Occipital lobe (tissue), 1 donor: ENCODE measurements at regions not wholly inside any gene's neighbourhood (a gene's known extent, or its start where the extent isn't known, plus 50 kb on each side); places are given as distances from the start of the nearest gene placed in this dataset.

Experiments
- DNase-seq: peaks from one replicate; lab custom pipeline; 2025; lab: John Stamatoyannopoulos, UW

- no peak for DNase-seq
Measured at GRCh38 chr10:4533621-4534020, 292.4 kb upstream of the AKR1E2 start.

- DNase-seq, result no peak
Measured at GRCh38 chr10:4532976-4533375, 293.0 kb upstream of the AKR1E2 start.

GRCh38 chr10:4532467-4532866 is 293.5 kb upstream of the AKR1E2 start:
- no peak for DNase-seq

- DNase-seq, result no peak
Measured at GRCh38 chr10:4532011-4532410, 294.0 kb upstream of the AKR1E2 start.

GRCh38 chr10:4529266-4529665 is 296.7 kb upstream of the AKR1E2 start:
- DNase-seq, result no peak

- DNase-seq, result no peak
Measured at GRCh38 chr10:4527281-4527970, 298.6 kb upstream of the AKR1E2 start.

GRCh38 chr10:4526311-4526731 is 299.7 kb upstream of the AKR1E2 start:
- no peak for DNase-seq

GRCh38 chr10:4525103-4525502 is 300.9 kb upstream of the AKR1E2 start:
- DNase-seq, result no peak

GRCh38 chr10:4522296-4523000 is 303.6 kb upstream of the AKR1E2 start:
- DNase-seq, result no peak

GRCh38 chr10:4519658-4520402 is 306.2 kb upstream of the AKR1E2 start:
- DNase-seq, result no peak

GRCh38 chr10:4517746-4518145 is 308.3 kb upstream of the AKR1E2 start:
- DNase-seq, result no peak

- no peak for DNase-seq
Measured at GRCh38 chr10:4515721-4516120, 310.3 kb upstream of the AKR1E2 start.

- no peak for DNase-seq
Measured at GRCh38 chr10:4514445-4515108, 311.4 kb upstream of the AKR1E2 start.

- DNase-seq, result no peak
Measured at GRCh38 chr10:4512671-4513240, 313.3 kb upstream of the AKR1E2 start.

- DNase-seq, result no peak
Measured at GRCh38 chr10:4512196-4512595, 313.8 kb upstream of the AKR1E2 start.

- no peak for DNase-seq
Measured at GRCh38 chr10:4511509-4511908, 314.5 kb upstream of the AKR1E2 start.

- no peak for DNase-seq
Measured at GRCh38 chr10:4509405-4509804, 316.6 kb upstream of the AKR1E2 start.

GRCh38 chr10:4506095-4506494 is 319.9 kb upstream of the AKR1E2 start:
- DNase-seq, result no peak

- DNase-seq, result no peak
Measured at GRCh38 chr10:4504550-4504949, 321.5 kb upstream of the AKR1E2 start.

- DNase-seq, result no peak
Measured at GRCh38 chr10:4503076-4503475, 322.9 kb upstream of the AKR1E2 start.

- DNase-seq, result no peak
Measured at GRCh38 chr10:4501306-4501705, 324.7 kb upstream of the AKR1E2 start.
